GM13976 (cell line): ENCODE measurements at regions not wholly inside any gene's neighbourhood (a gene's known extent, or its start where the extent isn't known, plus 50 kb on each side); places are given as distances from the start of the nearest gene placed in this dataset.
"Not testable (repeated sequence)": the region's sequence is repeated elsewhere in the genome, so short reads cannot be mapped to it uniquely, and the experiment has no call there.

Experiments
- DNase-seq: peaks from one replicate; pipeline ENCODE4 v3.0.0; 2012; ENCODE audit warnings: low spot score
- CTCF ChIP-seq: IDR thresholded peaks from 2 replicates; pipeline ENCODE4 v1.5.1; 2012; ENCODE audit warnings: borderline replicate concordance, mild to moderate bottlenecking; ENCODE audit not compliant: insufficient read depth; ENCODE audit errors: extremely low read depth, missing control alignments, control extremely low read depth
- in situ Hi-C: fragments of 300-500 bp; cut with MboI; formaldehyde crosslinking; loops from one replicate; pipeline ENCODE4 v1.12.0; 2022; ENCODE audit warnings: low sequenced_read_pairs, mixed read lengths, inconsistent platforms; ENCODE audit not compliant: unreplicated experiment

GRCh38 chr4:167966143-167966542 is 126.2 kb upstream of the ANXA10 start:
- DNase-seq = no peak

GRCh38 chr4:167973513-167973912 is 118.8 kb upstream of the ANXA10 start:
- in situ Hi-C loops = no loop called here
- no peak for DNase-seq
- no peak for TF ChIP-seq CTCF

More at GRCh38 chr4:167966143-167966542, 126.2 kb upstream of the ANXA10 start:
- TF ChIP-seq CTCF = no peak
- in situ Hi-C loops = no loop called here

- DNase-seq = no peak
- in situ Hi-C loops = no loop called here
- TF ChIP-seq CTCF = no peak
These were observed 106.8 kb upstream of the ANXA10 start for GRCh38 chr4:167985565-167985964.

GRCh38 chr4:167986044-167986443 is 106.3 kb upstream of the ANXA10 start:
- in situ Hi-C loops = no loop called here
- no peak for DNase-seq
- TF ChIP-seq CTCF = no peak

GRCh38 chr4:167987285-167987684 is 105.1 kb upstream of the ANXA10 start:
- no peak for DNase-seq
- no peak for TF ChIP-seq CTCF
- in situ Hi-C loops = no loop called here

- DNase-seq = no peak
- TF ChIP-seq CTCF = no peak
- in situ Hi-C loops = no loop called here
These were observed 102.5 kb upstream of the ANXA10 start for GRCh38 chr4:167989815-167990214.

- in situ Hi-C loops = not testable (repeated sequence)
These were observed 84.2 kb upstream of the ANXA10 start for GRCh38 chr4:168008112-168008511.

More at GRCh38 chr4:168008112-168008511, 84.2 kb upstream of the ANXA10 start:
- DNase-seq = not testable (repeated sequence)
